CD4-positive, alpha-beta T cell treated with Interleukin-17A for 1 hour (primary cell): ENCODE measurements at regions not wholly inside any gene's neighbourhood (a gene's known extent, or its start where the extent isn't known, plus 50 kb on each side); places are given as distances from the start of the nearest gene placed in this dataset.
A peak's percentile ranks its signal among the peaks of the same experiment; 100 is the strongest.

Experiments used
- DNase-seq: peaks from one replicate; pipeline ENCODE4 v3.0.0-alpha.2; 2020

DNA sequence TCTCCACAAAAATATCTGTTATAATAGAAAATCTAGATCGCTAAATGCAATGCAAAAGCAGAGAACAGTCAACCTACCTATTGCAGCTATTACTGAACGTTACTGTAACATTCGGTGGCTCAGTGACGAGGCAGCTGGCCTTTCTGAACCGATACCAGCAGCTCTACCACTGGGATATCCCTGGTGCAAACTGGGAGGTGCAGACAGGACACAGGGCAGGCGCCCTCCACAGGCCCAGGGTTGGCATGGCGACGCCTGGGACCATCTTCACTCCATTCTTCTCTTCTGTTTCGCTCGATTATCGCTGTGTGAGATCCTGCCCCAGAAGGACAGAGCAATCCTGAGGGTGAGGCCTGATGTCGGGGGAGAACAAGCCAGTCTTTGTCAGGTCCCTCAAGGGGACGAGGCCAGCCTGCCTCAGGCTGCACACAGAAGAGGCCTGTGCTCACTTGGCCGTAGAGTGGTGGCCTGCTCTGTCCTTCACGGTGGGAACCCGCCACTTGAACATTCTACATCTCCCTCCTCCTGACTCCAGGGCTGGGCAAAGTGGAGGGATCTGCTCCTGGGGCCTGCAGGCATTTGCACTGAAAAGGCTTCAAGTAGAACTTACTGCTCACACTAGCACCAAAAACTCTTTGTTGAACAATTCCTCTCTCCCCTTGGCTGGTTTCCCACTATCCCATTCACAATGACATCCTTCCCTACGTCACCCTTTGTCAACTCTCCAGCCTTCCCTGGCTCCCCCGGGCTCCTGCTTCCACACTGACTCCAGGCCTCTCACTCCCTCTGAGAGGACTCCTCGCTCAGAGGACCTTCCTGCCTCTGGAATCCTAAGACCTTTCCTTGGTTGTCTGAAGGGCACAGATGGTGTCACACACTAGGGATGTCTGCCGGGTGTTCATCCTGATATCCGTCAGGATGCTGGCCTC is 49.7 kb downstream of the CYRIA start:
- no peak for DNase-seq

DNA sequence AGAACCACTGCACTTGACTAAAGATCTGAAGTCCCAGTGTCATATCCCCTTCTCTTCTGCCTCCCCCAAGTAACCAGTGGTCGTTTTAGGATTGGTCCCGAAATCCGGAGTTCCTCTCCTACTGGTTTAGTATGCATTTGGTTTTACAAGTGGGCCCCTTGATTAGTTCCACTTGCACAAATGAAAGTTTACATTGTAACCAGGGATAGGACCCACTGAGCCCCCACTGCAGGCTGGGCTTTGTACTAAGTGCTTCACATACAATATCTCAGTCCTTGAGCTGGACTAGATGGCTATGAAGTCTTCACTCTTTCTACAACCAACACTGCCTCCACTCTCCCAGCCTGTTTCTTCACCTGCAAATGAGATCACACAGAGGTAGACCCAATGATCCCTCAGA is 50.4 kb downstream of the CYRIA start:
- DNase-seq: no peak

- DNase-seq: no peak
Observed at GRCh38 chr2:16614314-16614860, 51.2 kb downstream of the CYRIA start.

GRCh38 chr2:16613539-16614011 is 52.1 kb downstream of the CYRIA start:
- DNase-seq: peak; percentile 7

DNA sequence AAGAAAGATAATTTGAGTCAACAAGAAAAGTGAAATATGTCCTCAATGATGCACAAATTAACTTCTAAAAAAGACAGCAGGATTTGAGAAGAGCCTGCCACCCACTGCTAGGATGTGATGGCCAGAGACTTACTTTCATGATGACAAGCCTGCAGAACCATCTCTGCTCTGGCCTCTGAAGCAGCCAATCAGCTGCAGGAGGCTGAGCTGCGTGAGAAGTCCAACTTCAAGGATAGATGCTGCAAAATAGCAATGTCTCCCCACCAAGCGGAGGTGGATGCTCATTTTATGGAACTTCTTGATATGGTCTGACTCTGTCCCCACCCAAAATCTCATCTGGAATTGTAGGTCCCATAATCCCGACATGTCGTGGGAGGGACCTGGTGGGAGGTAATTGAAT is 53.1 kb downstream of the CYRIA start:
- DNase-seq: no peak

DNA sequence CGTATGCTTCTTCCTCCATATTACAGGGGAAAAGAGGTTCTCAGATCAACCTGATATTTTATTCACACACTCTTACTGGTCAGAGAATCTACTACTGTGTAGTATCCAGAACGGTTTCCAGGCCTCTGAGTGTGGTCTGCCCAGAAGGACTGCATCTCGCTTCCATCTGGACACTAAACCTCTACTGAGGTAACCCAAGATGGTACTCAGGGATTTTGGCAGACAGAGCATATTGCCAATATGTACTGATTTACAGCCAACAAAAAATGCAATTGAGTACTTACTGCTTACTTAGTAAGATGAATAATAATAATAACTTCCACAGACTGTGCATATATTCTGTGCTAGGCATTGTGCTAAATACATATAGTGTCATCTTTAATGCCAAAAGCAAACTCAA is 55.8 kb downstream of the CYRIA start:
- no peak for DNase-seq

- DNase-seq: peak; percentile 83
Observed at GRCh38 chr2:16608661-16609643, 56.7 kb downstream of the CYRIA start.

DNA sequence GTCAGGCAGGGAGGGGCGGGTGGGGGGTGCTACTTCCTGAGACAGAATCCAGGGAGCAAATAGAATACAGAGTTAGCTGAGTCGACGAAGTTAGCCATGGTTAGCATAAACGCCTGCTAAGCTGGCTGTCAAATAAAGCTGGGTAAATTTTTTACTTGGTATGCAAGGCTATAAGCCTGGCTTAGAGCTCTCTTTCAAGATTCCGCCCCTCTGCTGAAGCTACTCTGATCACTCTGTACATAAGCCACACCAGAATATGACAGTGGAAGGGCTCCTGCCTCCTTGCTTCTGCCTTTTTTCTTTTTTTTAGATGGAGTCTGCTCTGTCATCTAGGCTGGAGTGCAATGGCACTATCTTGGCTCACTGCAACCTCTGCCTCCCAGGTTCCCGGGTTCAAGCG is 58.3 kb downstream of the CYRIA start:
- no peak for DNase-seq

DNA sequence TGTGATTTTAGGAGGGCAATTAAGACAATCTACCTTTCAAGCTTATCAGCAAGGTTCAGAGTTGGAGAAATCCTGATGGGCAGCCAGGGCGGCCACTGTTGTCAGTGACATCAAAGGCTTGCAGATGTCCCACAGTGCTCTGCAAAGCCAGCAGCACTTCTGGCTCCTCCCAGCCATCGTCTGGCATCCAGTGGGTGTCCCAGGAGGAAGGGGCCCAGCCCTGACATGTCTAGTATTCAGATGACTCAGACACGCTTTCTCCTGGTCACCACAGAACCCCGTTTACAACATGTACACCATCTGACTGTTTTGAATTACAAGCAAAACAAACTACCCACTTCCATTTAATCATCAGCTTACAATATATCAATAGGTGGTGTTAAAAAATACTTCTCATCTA is 61.4 kb downstream of the CYRIA start:
- DNase-seq: no peak

DNA sequence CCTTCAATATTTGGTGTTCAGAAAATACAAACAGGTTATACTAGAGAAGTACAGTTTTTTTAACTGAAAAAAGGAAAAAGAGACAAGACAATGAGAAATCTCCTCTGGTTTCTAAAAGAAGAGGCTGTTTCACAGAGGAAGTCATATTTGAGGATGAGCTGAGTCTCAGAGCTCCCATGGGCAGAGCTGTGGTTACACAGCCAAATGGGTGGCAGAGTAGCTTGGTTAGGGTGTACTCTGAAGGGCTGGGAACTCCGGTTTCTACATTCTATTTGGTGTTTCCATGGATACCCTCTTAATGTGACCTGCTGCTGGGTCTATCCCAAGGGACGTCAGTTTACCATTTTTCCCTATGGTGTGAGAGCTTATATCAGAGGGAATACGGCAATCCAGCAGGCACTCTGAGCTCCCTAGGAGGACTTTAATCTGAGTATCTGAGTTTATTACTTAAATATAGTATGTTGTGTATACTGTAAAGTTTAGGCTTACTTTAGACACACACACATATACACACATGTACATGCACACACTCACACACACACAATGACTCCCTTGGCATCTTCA is 74.2 kb downstream of the CYRIA start:
- no peak for DNase-seq

GRCh38 chr2:16589465-16589864 is 76.2 kb downstream of the CYRIA start:
- no peak for DNase-seq

DNA sequence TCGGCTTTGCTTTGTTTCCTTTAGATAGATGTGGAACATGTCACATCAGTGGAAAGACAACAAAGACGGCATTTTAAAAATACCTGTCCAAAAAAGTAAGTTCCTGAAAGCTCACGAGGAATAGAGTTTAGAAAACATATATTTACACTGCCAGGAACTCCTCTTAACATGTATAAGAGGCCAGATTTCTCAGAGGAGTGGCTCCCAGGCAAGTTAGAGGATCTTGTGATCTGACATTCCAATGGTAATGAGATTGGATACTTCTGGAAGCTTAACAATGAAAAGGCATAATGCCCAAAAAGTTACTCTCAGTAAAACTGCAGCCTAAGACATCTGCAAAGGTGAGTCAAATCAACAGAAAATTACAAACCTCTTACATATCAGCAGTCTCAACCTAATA is 77.1 kb downstream of the CYRIA start:
- no peak for DNase-seq

DNA sequence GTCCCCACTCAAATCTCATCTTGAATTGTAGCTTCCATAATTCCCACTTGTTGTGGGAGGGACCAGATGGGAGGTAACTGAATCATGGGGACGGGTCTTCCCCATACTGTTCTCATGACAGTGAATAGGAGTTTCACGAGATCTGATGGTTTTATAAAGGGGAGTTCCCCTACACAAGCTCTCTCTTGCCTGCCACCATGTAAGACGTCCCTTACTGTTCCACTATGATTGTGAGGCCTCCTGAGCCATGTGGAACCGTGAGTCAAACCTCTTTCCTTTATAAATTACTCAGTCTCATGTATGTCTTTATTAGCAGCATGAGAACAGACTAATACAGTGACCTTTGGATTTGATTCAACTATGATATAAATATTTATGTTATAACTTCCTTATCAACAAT is 78.0 kb downstream of the CYRIA start:
- DNase-seq: no peak

DNA sequence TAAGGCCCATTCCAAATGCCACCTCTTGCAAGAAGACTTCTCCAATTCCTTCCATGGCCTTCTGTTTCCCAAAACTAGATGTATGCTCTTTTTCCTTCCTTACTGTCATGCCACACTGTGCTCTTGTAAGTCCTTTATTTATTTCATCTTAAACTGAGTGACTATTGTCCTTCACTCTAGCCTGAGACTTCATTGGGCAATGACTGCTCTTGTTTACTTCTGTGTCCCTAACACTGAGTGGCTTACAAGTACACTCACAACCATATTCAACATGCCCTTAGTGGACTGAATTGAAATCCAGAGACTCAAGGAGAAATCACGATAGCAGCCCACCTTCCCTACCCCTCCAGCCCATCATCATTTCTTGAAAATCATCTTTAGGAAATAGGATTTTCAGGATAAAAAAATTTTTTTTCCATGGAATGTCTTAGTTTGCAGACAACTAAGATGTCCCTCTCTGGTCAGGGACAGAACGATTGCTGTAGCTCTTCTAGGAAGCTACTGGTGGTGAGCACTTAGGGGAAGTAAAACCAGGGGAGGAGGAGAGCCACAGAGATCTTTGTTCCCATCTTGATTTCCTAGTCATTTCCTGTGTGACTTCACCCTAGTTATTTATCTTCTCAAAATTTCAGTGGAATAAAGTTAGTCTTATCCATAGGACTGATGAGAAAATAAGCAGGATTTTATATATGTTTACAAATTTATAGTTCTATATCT is 80.7 kb downstream of the CYRIA start:
- no peak for DNase-seq

GRCh38 chr2:16584084-16584483 is 81.5 kb downstream of the CYRIA start:
- DNase-seq: no peak

DNA sequence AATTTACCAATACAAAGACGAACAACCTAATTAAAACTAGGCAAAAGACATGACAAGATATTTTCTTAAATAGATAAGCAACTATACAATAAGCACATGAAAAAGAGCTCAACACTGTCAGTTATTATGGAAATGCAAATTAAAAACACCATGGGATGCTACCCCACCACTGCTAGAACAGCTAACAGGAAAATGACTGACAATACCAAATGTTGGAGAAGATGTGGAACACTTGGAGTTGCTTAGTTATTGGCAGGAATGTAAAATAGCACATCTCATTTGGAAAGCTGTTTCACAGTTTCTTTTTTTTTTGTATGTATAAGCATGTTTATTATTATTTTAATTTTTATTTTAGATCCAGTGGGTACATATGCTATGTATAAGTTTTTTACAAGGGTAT is 84.4 kb downstream of the CYRIA start:
- DNase-seq: no peak

DNA sequence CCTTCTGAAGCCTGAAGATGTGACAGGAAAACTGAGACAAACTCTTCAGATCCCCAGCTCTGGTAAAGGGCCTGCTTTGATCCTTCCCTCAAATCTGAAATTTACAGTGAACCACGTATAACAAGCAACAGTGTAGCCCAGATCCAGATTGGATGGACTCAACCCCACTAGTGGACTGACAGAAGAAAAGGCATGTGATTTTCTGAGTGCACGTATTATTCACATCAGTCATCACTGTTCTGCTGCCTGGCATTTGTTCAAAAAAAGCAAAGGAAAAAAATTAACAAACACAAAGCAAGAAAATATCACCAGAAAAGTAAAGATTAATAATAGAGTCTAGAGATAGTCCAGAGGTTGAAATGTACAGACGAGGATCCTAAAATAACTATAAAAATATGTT is 87.6 kb downstream of the CYRIA start:
- DNase-seq: no peak

GRCh38 chr2:16570516-16570915 is 95.1 kb downstream of the CYRIA start:
- no peak for DNase-seq

DNA sequence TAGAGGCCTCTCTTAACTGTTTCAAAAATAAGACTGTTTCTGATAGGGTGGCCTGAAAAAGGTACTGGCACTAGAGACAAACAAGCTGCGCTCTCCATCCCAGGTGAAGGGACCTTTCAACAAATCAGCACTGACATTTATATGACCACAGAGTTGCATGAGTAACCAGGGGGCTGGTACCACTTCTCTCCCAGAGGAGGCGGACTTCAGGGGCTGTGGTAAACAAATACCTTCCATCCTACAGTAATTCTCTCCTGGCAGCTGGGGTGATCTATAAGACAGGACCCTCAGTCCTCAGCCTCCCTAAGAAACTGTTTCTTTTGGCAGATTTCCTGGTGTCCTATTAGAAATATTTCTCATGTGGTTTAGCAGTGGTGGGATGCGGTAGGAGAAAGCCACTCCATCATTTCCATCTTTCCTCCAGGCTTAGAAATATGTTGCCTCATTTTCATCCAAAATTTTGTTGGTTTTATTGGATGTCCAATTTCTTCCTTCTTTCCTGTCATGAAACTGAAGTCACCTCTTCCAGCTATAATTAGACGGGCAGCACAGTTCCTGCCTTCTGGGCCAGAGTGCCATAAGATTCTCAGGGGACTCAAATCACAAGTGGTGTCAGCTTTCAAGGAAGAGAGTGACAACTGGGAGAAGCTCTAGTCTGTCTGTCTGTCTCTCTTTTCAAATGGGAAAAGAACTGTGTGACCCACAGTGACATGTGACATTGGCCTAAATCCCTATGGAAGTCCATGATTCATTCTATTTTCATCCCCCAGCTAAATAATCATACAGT is 96.4 kb downstream of the CYRIA start:
- DNase-seq: no peak

DNA sequence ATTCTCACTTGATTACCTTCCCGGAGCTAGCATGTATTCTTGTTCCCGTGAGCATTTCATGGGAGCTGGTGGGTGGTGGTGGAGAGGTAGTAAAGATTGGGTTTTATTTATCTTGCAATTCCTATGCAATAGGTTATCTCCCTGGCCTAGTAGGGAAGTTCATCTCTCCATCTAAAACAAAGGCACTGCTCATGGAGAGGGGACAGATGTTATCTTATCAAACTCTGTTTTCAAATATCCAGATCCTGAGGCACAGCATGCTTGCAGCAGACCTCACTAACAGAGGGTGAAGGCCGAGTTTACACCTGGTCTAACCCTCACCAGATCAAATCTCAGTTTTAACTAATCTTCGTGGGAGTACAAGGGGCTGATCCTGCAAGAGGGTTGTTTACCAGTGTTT is 98.9 kb downstream of the CYRIA start:
- no peak for DNase-seq

DNA sequence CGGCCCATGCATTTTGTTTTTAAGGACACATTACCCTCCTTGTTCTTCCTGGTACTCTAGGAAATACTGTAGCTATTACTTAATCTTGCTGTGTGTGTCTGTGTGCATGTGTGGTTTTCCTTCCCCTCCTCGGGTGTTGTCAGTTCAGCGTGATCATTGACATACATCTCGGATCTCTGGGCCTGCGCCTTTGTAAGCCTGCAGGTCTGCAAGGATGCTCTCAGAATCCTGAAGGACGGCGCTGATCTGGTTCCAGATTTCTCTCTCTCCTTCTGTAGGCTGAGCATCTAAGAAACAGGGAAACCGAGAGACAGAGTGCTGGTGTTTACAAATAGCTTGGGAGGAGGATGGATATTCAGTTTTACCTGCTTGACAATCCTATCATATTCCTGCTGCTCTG is 100.2 kb downstream of the CYRIA start:
- DNase-seq: no peak
